ENCODE measurements at regions not wholly inside any gene's neighbourhood (a gene's known extent, or its start where the extent isn't known, plus 50 kb on each side); places are given as distances from the start of the nearest gene placed in this dataset.

- no peak overlapping the region for H3K4me3 ChIP-seq (ENCODE audit: low read depth, low read length)
- TF ChIP-seq CTCF (IDR thresholded peaks at IDR 0.05; ENCODE audit: low read depth, low read length): no peak
Measured at GRCh38 chr2:175855236-175855635, 146.8 kb downstream of the LNPK start.

GRCh38 chr2:175854665-175855064 is 147.4 kb downstream of the LNPK start:
- no peak overlapping the region for H3K4me3 ChIP-seq (ENCODE audit: low read depth, low read length)
- TF ChIP-seq CTCF (IDR thresholded peaks at IDR 0.05; ENCODE audit: low read depth, low read length): no peak

- H3K4me3 ChIP-seq (ENCODE audit: low read depth, low read length): no peak overlapping the region
- TF ChIP-seq CTCF (IDR thresholded peaks at IDR 0.05; ENCODE audit: low read depth, low read length): no peak
Measured at GRCh38 chr2:175854129-175854528, 147.9 kb downstream of the LNPK start.

GRCh38 chr2:175853616-175853890 is 148.5 kb downstream of the LNPK start:
- TF ChIP-seq CTCF (IDR thresholded peaks at IDR 0.05; ENCODE audit: low read depth, low read length): no peak

GRCh38 chr2:175852879-175853615 is 149.0 kb downstream of the LNPK start:
- H3K4me3 ChIP-seq (ENCODE audit: low read depth, low read length): no peak overlapping the region

More at GRCh38 chr2:175853616-175853890, 148.5 kb downstream of the LNPK start:
- H3K4me3 ChIP-seq (ENCODE audit: low read depth, low read length): no peak overlapping the region

GRCh38 chr2:175847128-175847527 is 154.9 kb downstream of the LNPK start:
- H3K4me3 ChIP-seq (ENCODE audit: low read depth, low read length): no peak overlapping the region

More at GRCh38 chr2:175852879-175853615, 149.0 kb downstream of the LNPK start:
- no peak for TF ChIP-seq CTCF (IDR thresholded peaks at IDR 0.05; ENCODE audit: low read depth, low read length)

More at GRCh38 chr2:175847128-175847527, 154.9 kb downstream of the LNPK start:
- no peak for TF ChIP-seq CTCF (IDR thresholded peaks at IDR 0.05; ENCODE audit: low read depth, low read length)
